NCI-H1694 treated with DMSO at 0.1 percent for 48 hours (cell line): ENCODE measurements at regions not wholly inside any gene's neighbourhood (a gene's known extent, or its start where the extent isn't known, plus 50 kb on each side); places are given as distances from the start of the nearest gene placed in this dataset.

Source experiments
- DNase-seq: peaks from one replicate; lab custom pipeline; 2025; lab: John Stamatoyannopoulos, UW

DNA sequence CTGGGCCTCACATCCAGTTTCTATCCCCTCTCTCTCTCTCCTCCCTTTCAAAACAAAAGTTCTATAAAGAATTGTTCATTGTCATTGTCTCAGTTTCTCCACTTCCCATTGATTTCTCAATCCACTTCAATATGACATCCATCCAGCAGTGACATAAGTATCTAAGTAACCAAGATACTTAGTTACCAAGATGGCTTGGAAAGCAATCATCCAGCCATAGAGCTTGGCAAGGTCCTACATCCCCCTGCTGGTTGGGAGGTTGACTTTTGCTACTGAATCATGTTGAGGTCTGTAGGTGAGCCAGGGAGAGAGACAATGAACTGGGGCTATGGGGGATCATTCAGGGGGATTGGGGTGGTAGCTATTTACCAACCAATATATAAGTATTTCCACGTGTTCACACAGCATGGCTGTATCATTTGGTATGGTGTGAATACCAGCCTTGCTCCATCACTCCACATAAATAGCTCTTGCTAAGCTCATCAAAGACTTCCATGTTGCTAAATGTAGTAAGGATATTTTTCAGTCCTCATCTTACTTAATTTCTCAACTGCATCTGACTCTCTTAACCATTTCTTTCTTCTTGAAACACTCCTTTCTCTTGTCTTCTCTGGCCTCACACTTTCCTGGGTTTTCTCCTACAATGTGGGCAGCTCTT lies 58.8 kb upstream of the NTRK3 start:
- no peak for DNase-seq

DNA sequence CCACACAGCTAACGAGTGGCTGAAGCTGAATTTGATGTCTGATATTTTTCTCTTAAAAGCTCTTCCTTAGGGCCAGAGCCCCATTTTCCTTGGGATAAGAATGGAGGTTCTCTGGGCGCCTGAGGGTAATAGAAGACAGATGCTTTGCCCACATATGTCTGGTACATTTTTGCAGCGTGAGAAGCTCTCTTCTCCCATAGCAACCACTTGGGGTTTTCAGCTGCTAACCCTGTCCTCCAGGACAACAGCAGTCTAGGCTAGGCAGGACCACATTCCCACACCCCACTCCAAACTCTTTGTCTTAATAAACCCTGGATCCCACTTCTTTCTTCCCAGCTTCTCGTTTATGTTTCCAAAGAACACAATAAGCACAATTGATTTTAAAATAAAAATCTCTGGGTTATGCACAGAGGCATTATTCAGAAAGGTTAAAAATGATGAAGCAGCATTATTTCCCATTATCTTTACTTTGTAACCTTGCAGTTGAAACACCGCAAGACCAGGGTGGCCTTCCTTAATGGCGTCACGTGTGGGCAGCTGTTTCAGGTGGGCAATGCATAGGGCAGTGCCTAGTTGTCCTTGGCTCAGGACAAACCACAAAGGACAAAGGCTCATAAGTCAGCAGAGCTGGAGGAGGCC lies 56.5 kb upstream of the NTRK3 start:
- no peak for DNase-seq

DNA sequence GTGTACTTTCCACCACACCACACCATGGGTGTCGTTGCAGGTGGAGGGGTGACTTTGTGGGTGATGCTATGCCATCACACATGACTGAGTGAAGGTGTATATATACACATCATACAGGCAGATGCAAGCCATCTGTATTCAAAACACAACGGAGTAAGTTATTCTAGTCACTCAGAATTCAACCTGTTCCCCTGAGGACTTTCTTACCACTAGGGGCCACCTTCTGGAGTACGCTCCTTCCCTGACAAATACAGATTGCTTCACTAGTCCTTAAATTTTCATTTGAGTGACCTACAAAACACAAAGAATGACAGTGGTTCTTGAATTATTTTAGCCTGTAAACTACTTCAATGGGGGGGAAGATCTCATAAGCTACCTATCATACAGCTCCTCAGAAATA lies 52.8 kb upstream of the NTRK3 start:
- no peak for DNase-seq

DNA sequence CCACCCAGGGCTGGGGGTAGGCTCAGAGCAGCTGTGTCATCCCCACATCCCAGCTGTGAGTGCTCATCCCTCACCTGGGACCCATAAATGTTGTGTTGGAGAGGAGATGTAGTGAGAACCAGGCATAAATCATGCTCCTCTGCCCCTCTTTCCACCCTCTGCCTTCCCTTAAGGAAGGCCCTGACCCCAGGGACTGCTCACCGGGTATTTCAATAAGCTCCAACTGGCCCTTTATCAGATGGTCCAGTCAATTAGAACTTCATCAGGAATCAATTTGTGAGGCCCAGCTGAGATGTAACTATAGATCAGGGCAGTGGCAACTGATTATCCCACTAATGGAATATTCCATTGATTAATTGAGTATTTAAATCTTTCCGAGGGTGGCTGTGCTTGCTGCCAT lies 50.8 kb upstream of the NTRK3 start:
- DNase-seq = no peak
